GM23338 (cell line): ENCODE measurements at regions not wholly inside any gene's neighbourhood (a gene's known extent, or its start where the extent isn't known, plus 50 kb on each side); places are given as distances from the start of the nearest gene placed in this dataset.

ENCODE experiments used
- CREB1 ChIP-seq: fragments of 250-450 bp; sonication (Bioruptor Pico); IDR thresholded peaks from 2 replicates; pipeline ENCODE4 v1.5.0; 2020; ENCODE audit warnings: low read depth, mild to moderate bottlenecking, moderate library complexity
- CTCF ChIP-seq, 2 experiments: fragments of 200-600 bp in 1 of 2; sonication (generic) in 1 of 2; conservative IDR thresholded peaks; 2 replicates each; pipeline versions ENCODE4 v1.5.1 to v1.6.1; 2016 to 2017; ENCODE audit warnings: antibody characterized with exemption in 2 of 2, low read depth in 2 of 2, mild to moderate bottlenecking in 2 of 2, moderate library complexity in 1 of 2
- EZH2phosphoT487 ChIP-seq: fragments of 200-600 bp; sonication (generic); IDR thresholded peaks from one replicate; pipeline ENCODE4 v1.8.1; 2018; ENCODE audit warnings: antibody characterized with exemption; ENCODE audit not compliant: unreplicated experiment
- POLR2AphosphoS5 ChIP-seq: IDR thresholded peaks from 2 replicates; pipeline ENCODE4 v1.6.1; 2016; ENCODE audit warnings: antibody characterized with exemption, low read depth
- TF ChIP-seq, protein P1 (sequence below): IDR thresholded peaks from one replicate; pipeline ENCODE4 v1.6.1; 2018; ENCODE audit warnings: antibody characterized with exemption; ENCODE audit not compliant: unreplicated experiment

- TF ChIP-seq CTCF (conservative IDR thresholded peaks at IDR 0.05; ENCODE audit: low read depth in 2 of 2) (no peak), POLR2AphosphoS5 (no peak), EZH2phosphoT487 (no peak), CREB1 (no peak)
- TF ChIP-seq, protein P1, sequence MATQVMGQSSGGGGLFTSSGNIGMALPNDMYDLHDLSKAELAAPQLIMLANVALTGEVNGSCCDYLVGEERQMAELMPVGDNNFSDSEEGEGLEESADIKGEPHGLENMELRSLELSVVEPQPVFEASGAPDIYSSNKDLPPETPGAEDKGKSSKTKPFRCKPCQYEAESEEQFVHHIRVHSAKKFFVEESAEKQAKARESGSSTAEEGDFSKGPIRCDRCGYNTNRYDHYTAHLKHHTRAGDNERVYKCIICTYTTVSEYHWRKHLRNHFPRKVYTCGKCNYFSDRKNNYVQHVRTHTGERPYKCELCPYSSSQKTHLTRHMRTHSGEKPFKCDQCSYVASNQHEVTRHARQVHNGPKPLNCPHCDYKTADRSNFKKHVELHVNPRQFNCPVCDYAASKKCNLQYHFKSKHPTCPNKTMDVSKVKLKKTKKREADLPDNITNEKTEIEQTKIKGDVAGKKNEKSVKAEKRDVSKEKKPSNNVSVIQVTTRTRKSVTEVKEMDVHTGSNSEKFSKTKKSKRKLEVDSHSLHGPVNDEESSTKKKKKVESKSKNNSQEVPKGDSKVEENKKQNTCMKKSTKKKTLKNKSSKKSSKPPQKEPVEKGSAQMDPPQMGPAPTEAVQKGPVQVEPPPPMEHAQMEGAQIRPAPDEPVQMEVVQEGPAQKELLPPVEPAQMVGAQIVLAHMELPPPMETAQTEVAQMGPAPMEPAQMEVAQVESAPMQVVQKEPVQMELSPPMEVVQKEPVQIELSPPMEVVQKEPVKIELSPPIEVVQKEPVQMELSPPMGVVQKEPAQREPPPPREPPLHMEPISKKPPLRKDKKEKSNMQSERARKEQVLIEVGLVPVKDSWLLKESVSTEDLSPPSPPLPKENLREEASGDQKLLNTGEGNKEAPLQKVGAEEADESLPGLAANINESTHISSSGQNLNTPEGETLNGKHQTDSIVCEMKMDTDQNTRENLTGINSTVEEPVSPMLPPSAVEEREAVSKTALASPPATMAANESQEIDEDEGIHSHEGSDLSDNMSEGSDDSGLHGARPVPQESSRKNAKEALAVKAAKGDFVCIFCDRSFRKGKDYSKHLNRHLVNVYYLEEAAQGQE, result no peak
These were observed 632.2 kb downstream of the SLC4A3 start for GRCh38 chr2:220259662-220260061.
